Astrocyte (in vitro differentiated cells and primary cell): ENCODE measurements at regions not wholly inside any gene's neighbourhood (a gene's known extent, or its start where the extent isn't known, plus 50 kb on each side); places are given as distances from the start of the nearest gene placed in this dataset.

ENCODE experiments used
- DNase-seq: peaks from one replicate; pipeline ENCODE4 v3.0.0-alpha.2; 2010; ENCODE audit warnings: low read depth
- FAIRE-seq: peaks from 2 replicates; lab custom pipeline; 2011; peaks lifted over from hg19 to GRCh38; lab: Jason Lieb, UNC
- H2AFZ ChIP-seq: 2 replicates; pipeline ENCODE4 v1.6.0; 2012; ENCODE audit warnings: low read depth, low read length, inconsistent platforms
- H3K27ac ChIP-seq: 2 replicates; pipeline ENCODE4 v1.5.1; 2011; ENCODE audit warnings: low read depth, low read length, inconsistent platforms
- H3K27me3 ChIP-seq: 2 replicates; pipeline ENCODE4 v1.6.0; 2011; ENCODE audit warnings: low read length, inconsistent platforms; ENCODE audit not compliant: insufficient read depth
- H3K36me3 ChIP-seq: 2 replicates; pipeline ENCODE4 v1.5.1; 2011; ENCODE audit warnings: low read length, inconsistent platforms; ENCODE audit not compliant: insufficient read depth
- H3K4me1 ChIP-seq: 2 replicates; pipeline ENCODE4 v1.5.1; 2011; ENCODE audit warnings: low read length, inconsistent platforms; ENCODE audit not compliant: insufficient read depth
- H3K4me2 ChIP-seq: 2 replicates; pipeline ENCODE4 v1.6.0; 2012; ENCODE audit warnings: low read length, inconsistent platforms
- H3K4me3 ChIP-seq: 2 replicates; pipeline ENCODE4 v1.5.1; 2011; ENCODE audit warnings: low read depth, mild to moderate bottlenecking, low read length, inconsistent platforms; ENCODE audit not compliant: insufficient read depth
- H3K79me2 ChIP-seq: 2 replicates; pipeline ENCODE4 v1.6.0; 2012; ENCODE audit warnings: mild to moderate bottlenecking, low read length, inconsistent platforms; ENCODE audit not compliant: insufficient read depth
- H3K9ac ChIP-seq: 2 replicates; pipeline ENCODE4 v1.6.0; 2012; ENCODE audit warnings: mild to moderate bottlenecking, low read length, inconsistent platforms
- H3K9me3 ChIP-seq: 2 replicates; pipeline ENCODE4 v1.5.1; 2012; ENCODE audit warnings: low read depth, mild to moderate bottlenecking, low read length, inconsistent platforms; ENCODE audit not compliant: insufficient read depth
- H4K20me1 ChIP-seq: 2 replicates; pipeline ENCODE4 v1.6.0; 2012; ENCODE audit warnings: low read length, inconsistent platforms; ENCODE audit not compliant: insufficient read depth
- H3K27ac Mint-ChIP-seq: one replicate; pipeline ENCODE4 v1.8.0; 2021; ENCODE audit warnings: mild to moderate bottlenecking, mixed read lengths; ENCODE audit not compliant: unreplicated experiment
- H3K27me3 Mint-ChIP-seq: one replicate; pipeline ENCODE4 v1.8.0; 2021; ENCODE audit warnings: low read depth, mixed read lengths; ENCODE audit not compliant: unreplicated experiment
- H3K36me3 Mint-ChIP-seq: one replicate; pipeline ENCODE4 v1.8.0; 2021; ENCODE audit warnings: low read depth, mixed read lengths; ENCODE audit not compliant: unreplicated experiment
- H3K4me1 Mint-ChIP-seq: one replicate; pipeline ENCODE4 v1.8.0; 2021; ENCODE audit warnings: low read depth, mixed read lengths; ENCODE audit not compliant: unreplicated experiment
- H3K4me3 Mint-ChIP-seq: one replicate; pipeline ENCODE4 v1.8.0; 2021; ENCODE audit warnings: mild to moderate bottlenecking, moderate library complexity, mixed read lengths; ENCODE audit not compliant: unreplicated experiment
- H3K9me3 Mint-ChIP-seq: one replicate; pipeline ENCODE4 v1.8.0; 2021; ENCODE audit warnings: mild to moderate bottlenecking, mixed read lengths; ENCODE audit not compliant: unreplicated experiment
- CTCF ChIP-seq: IDR thresholded peaks from 2 replicates; pipeline ENCODE4 v1.5.1; 2011; ENCODE audit warnings: low read depth, mild to moderate bottlenecking, inconsistent platforms, low read length, moderate library complexity; ENCODE audit not compliant: insufficient read depth
- EZH2 ChIP-seq: IDR thresholded peaks from 2 replicates; pipeline ENCODE4 v1.6.1; 2012; ENCODE audit warnings: mild to moderate bottlenecking, low read length, inconsistent platforms; ENCODE audit not compliant: insufficient read depth

DNA sequence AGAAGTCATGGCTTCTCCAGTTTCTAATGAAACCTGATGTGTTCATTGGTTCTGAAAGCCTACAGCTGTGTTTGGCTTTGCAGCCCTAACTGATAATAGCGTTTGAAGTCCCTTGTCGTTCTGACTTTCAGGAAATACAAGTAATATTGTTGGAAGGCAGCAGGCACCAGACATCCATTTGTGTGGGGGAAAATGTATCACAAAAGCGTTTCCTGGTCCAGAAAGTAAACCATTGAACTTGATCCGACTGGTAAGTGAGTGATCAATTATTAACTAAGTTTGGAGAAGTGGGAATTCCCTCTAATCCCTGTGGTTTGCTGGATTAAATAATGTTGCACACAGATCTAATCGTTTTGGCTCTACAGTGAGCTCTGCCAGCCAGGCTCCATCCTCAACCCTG, 77.3 kb upstream of the LTA4H start:
- TF ChIP-seq CTCF (no peak), EZH2 (no peak)
- Mint-ChIP-seq H3K4me1 (peaks cover 8% of the 10 kb centered on the region), H3K4me3 (no peak overlapping the region)

GRCh38 chr12:96117460-96117859, 76.7 kb upstream of the ELK3 start:
- H3K27me3 ChIP-seq: no peaks in the 10 kb centered on the region
- peaks cover 13% of the 10 kb centered on the region for H3K27me3 Mint-ChIP-seq
- TF ChIP-seq EZH2 (no peak), CTCF (no peak)
- H3K9ac ChIP-seq: no peak overlapping the region
- H3K4me3 ChIP-seq: no peak overlapping the region
- no peaks in the 10 kb centered on the region for H3K36me3 ChIP-seq
- peaks cover 14% of the 10 kb centered on the region for H3K4me1 Mint-ChIP-seq
- H3K4me2 ChIP-seq: no peak overlapping the region
- H2AFZ ChIP-seq: no peak overlapping the region
- peaks cover 6% of the 10 kb centered on the region for H3K4me1 ChIP-seq
- FAIRE-seq: no peak
- no peaks in the 10 kb centered on the region for H3K9me3 ChIP-seq
- H3K79me2 ChIP-seq: no peaks in the 10 kb centered on the region
- no peak for DNase-seq
- no peak overlapping the region for H3K27ac Mint-ChIP-seq
- no peaks in the 10 kb centered on the region for H3K36me3 Mint-ChIP-seq
- no peak overlapping the region for H3K27ac ChIP-seq
- no peaks in the 10 kb centered on the region for H3K9me3 Mint-ChIP-seq
- H3K4me3 Mint-ChIP-seq: no peak overlapping the region
- H4K20me1 ChIP-seq: no peaks in the 10 kb centered on the region

More for the DNA sequence above, 77.3 kb upstream of the LTA4H start:
- no peak overlapping the region for H3K4me2 ChIP-seq
- no peak for FAIRE-seq
- H3K27me3 ChIP-seq: peaks cover 4% of the 10 kb centered on the region
- H3K27ac Mint-ChIP-seq: no peak overlapping the region
- H4K20me1 ChIP-seq: no peaks in the 10 kb centered on the region
- no peak overlapping the region for H3K4me3 ChIP-seq
- no peaks in the 10 kb centered on the region for H3K9me3 ChIP-seq
- no peaks in the 10 kb centered on the region for H3K36me3 Mint-ChIP-seq
- DNase-seq: no peak
- H3K27me3 Mint-ChIP-seq: peaks cover 15% of the 10 kb centered on the region
- H3K9ac ChIP-seq: no peak overlapping the region
- no peaks in the 10 kb centered on the region for H3K36me3 ChIP-seq
- H3K27ac ChIP-seq: no peak overlapping the region
- no peak overlapping the region for H2AFZ ChIP-seq
- no peaks in the 10 kb centered on the region for H3K79me2 ChIP-seq
- H3K4me1 ChIP-seq: no peaks in the 10 kb centered on the region
- H3K9me3 Mint-ChIP-seq: no peaks in the 10 kb centered on the region

DNA sequence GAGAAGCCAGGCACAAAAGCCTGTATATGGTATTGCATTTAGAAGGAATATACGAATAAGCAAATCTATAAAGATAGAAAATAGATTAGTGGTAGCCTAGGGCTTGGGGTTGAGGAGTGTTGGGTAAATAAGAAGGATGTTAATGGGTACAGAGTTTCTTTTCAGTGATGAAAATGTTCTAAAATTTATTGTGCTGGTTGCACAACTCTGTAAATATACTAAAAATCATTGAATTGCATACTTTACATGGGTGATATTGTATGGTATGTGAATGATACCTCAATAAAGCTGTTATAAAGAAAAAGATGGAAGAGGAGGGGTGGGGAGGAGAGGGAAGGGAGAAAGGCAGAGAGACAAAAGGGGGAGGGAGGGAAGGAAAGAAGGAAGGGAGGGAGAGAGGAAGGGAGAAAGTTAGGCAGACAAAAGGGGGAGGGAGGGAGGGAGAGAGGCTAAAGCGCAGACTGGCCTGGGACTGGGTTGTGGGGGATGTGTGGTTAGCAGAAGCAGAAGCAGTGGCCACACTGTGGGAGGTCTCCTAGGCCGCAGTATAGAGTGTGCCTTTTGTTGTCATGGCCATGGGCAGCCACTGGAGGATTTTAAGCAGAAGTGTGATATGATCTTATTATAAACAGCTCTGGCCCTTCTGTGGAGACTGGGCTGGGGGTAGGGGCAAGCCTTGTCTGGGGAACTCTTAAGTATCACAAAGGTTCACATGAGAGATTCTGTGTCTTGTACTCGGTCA, 73.6 kb upstream of the ELK3 start:
- Histone ChIP-seq H3K79me2 (no peaks in the 10 kb centered on the region), H3K27ac (no peak overlapping the region), H3K9me3 (no peaks in the 10 kb centered on the region), H3K4me2 (no peak overlapping the region), H3K9ac (no peak overlapping the region), H3K4me1 (peaks cover 6% of the 10 kb centered on the region), H3K4me3 (no peak overlapping the region), H4K20me1 (no peaks in the 10 kb centered on the region), H3K27me3 (no peaks in the 10 kb centered on the region), H3K36me3 (no peaks in the 10 kb centered on the region), H2AFZ (no peak overlapping the region)
- no peak overlapping the region for H3K4me3 Mint-ChIP-seq
- H3K9me3 Mint-ChIP-seq: no peaks in the 10 kb centered on the region
- H3K27ac Mint-ChIP-seq: no peak overlapping the region
- DNase-seq (no peak), FAIRE-seq (no peak)
- H3K4me1 Mint-ChIP-seq: peaks cover 10% of the 10 kb centered on the region
- TF ChIP-seq CTCF (no peak), EZH2 (no peak)
- H3K36me3 Mint-ChIP-seq: no peaks in the 10 kb centered on the region
- H3K27me3 Mint-ChIP-seq: peaks cover 13% of the 10 kb centered on the region
